Thyroid gland (tissue), 4 donors: ENCODE measurements at regions not wholly inside any gene's neighbourhood (a gene's known extent, or its start where the extent isn't known, plus 50 kb on each side); places are given as distances from the start of the nearest gene placed in this dataset.

Source experiments
- POLR2A ChIP-seq, 2 donors: fragments of 450-650 bp; IDR thresholded peaks; one replicate each; pipeline ENCODE4 v1.6.1; 2017; ENCODE audit warnings: antibody characterized with exemption in 2 of 2, mild to moderate bottlenecking in 2 of 2, moderate library complexity in 1 of 2
- TF ChIP-seq, protein P1 (sequence below), 6 experiments: fragments of 200-600 bp in 3 of 6; fragments of 450-650 bp in 3 of 6; sonication (generic) in 3 of 6; IDR thresholded peaks; one replicate each; pipeline ENCODE4 v1.5.1; 2016 to 2019; ENCODE audit warnings: antibody characterized with exemption in 6 of 6, mild to moderate bottlenecking in 2 of 6, inconsistent platforms in 1 of 6, moderate library complexity in 1 of 6

- TF ChIP-seq, protein P1, sequence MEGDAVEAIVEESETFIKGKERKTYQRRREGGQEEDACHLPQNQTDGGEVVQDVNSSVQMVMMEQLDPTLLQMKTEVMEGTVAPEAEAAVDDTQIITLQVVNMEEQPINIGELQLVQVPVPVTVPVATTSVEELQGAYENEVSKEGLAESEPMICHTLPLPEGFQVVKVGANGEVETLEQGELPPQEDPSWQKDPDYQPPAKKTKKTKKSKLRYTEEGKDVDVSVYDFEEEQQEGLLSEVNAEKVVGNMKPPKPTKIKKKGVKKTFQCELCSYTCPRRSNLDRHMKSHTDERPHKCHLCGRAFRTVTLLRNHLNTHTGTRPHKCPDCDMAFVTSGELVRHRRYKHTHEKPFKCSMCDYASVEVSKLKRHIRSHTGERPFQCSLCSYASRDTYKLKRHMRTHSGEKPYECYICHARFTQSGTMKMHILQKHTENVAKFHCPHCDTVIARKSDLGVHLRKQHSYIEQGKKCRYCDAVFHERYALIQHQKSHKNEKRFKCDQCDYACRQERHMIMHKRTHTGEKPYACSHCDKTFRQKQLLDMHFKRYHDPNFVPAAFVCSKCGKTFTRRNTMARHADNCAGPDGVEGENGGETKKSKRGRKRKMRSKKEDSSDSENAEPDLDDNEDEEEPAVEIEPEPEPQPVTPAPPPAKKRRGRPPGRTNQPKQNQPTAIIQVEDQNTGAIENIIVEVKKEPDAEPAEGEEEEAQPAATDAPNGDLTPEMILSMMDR (IDR thresholded peaks at IDR 0.05): no peak
- no peak for TF ChIP-seq POLR2A (IDR thresholded peaks at IDR 0.05)
Observed at GRCh38 chr9:118003240-118003639, 299.0 kb downstream of the TLR4 start.
